Endothelial cell of umbilical vein (primary cell): ENCODE measurements at regions not wholly inside any gene's neighbourhood (a gene's known extent, or its start where the extent isn't known, plus 50 kb on each side); places are given as distances from the start of the nearest gene placed in this dataset.

Experiments
- BruUV-seq: library from RNA; stranded (reverse); fragments of 400-500 nt; replicated peaks from 2 replicates; lab custom pipeline; 2021; lab: Mats Ljungman, UMichigan
- CTCF ChIA-PET: fragments of 300-600, 350-600 bp; sonication (Branson Sonifier 250); formaldehyde crosslinking; loops from one replicate; lab custom pipeline; 2021; ENCODE audit warnings: antibody characterized with exemption, inconsistent platforms; lab: Charles Lee
- POLR2A ChIA-PET: fragments of 300-600, 350-600 bp; sonication (Branson Sonifier 250); formaldehyde crosslinking; loops from one replicate; lab custom pipeline; 2021; ENCODE audit warnings: antibody characterized with exemption, inconsistent platforms; lab: Charles Lee
- DNase-seq: peaks from one replicate; pipeline ENCODE4 v3.0.0-alpha.2; 2011; ENCODE audit warnings: low read depth, low spot score
- FAIRE-seq: peaks from 2 replicates; lab custom pipeline; 2011; peaks lifted over from hg19 to GRCh38; lab: Jason Lieb, UNC
- H2AFZ ChIP-seq: 2 replicates; pipeline ENCODE4 v1.6.0; 2012; ENCODE audit warnings: low read depth, low read length, control low read depth, inconsistent platforms
- H3K27ac ChIP-seq: 2 replicates; pipeline ENCODE4 v1.5.1; 2011; ENCODE audit warnings: low read depth, mild to moderate bottlenecking, control low read depth, low read length, moderate library complexity; ENCODE audit not compliant: insufficient read depth
- H3K27me3 ChIP-seq, 2 experiments: 2 replicates each; pipeline versions ENCODE4 v1.6.0 to v1.6.1; 2011; ENCODE audit warnings: low read length in 2 of 2, mixed read lengths in 1 of 2; ENCODE audit not compliant: control insufficient read depth in 2 of 2, insufficient read depth in 2 of 2
- H3K36me3 ChIP-seq, 2 experiments: 2 replicates in 1 of 2; 3 replicates in 1 of 2; pipeline ENCODE4 v1.5.1; 2011; ENCODE audit warnings: low read length in 2 of 2, mild to moderate bottlenecking in 1 of 2, moderate library complexity in 1 of 2; ENCODE audit not compliant: control insufficient read depth in 2 of 2, insufficient read depth in 2 of 2; ENCODE audit errors: extremely low read depth in 1 of 2
- H3K4me1 ChIP-seq: 3 replicates; pipeline ENCODE4 v1.5.1; 2011; ENCODE audit warnings: mild to moderate bottlenecking, low read length; ENCODE audit not compliant: control insufficient read depth, insufficient read depth; ENCODE audit errors: extremely low read depth
- H3K4me2 ChIP-seq: 2 replicates; pipeline ENCODE4 v1.6.1; 2011; ENCODE audit warnings: low read length, control low read depth, mixed read lengths; ENCODE audit not compliant: insufficient read depth
- H3K4me3 ChIP-seq, 3 experiments: fragments of 200-600 bp in 1 of 3; sonication (generic), shearing (Covaris generic) in 1 of 3; replicated peaks in 1 of 3; 2 replicates each; pipeline ENCODE4 v1.5.1; 2011 to 2016; ENCODE audit warnings: control low read depth in 3 of 3, low read length in 3 of 3, mild to moderate bottlenecking in 2 of 3, inconsistent platforms in 1 of 3, low read depth in 1 of 3, moderate library complexity in 1 of 3; ENCODE audit not compliant: insufficient read depth in 1 of 3
- H3K79me2 ChIP-seq: 2 replicates; pipeline ENCODE4 v1.6.0; 2012; ENCODE audit warnings: low read length, inconsistent platforms; ENCODE audit not compliant: control insufficient read depth, insufficient read depth
- H3K9ac ChIP-seq: replicated peaks from 2 replicates; pipeline ENCODE3; 2011; ENCODE audit warnings: low read length, control low read depth; ENCODE audit not compliant: insufficient read depth; ENCODE audit errors: extremely low read depth
- H3K9me1 ChIP-seq: replicated peaks from 3 replicates; pipeline ENCODE4 v1.6.0; 2011; ENCODE audit warnings: mild to moderate bottlenecking, low read length; ENCODE audit not compliant: control insufficient read depth, insufficient read depth; ENCODE audit errors: extremely low read depth
- H3K9me3 ChIP-seq: replicated peaks from 2 replicates; pipeline ENCODE4 v1.5.1; 2012; ENCODE audit warnings: low read length, inconsistent platforms; ENCODE audit not compliant: control insufficient read depth, insufficient read depth
- H4K20me1 ChIP-seq: replicated peaks from 2 replicates; pipeline ENCODE3; 2011; ENCODE audit warnings: mild to moderate bottlenecking, low read length; ENCODE audit not compliant: control insufficient read depth, insufficient read depth; ENCODE audit errors: extremely low read depth
- EZH2 ChIP-seq: IDR thresholded peaks from 2 replicates; pipeline ENCODE4 v1.6.1; 2012; ENCODE audit warnings: borderline replicate concordance, low read depth, mild to moderate bottlenecking, moderate library complexity, low read length, inconsistent platforms; ENCODE audit not compliant: severe bottlenecking
- FOS ChIP-seq: IDR thresholded peaks from 2 replicates; pipeline ENCODE4 v1.6.1; 2011; ENCODE audit warnings: mild to moderate bottlenecking, low read length, moderate library complexity, borderline replicate concordance; ENCODE audit not compliant: insufficient read depth
- GATA2 ChIP-seq: IDR thresholded peaks from 2 replicates; pipeline ENCODE4 v1.7.0; 2011; ENCODE audit warnings: low read depth, mild to moderate bottlenecking, moderate library complexity, mixed read lengths, low read length; ENCODE audit not compliant: insufficient read length, insufficient read depth
- JUN ChIP-seq: IDR thresholded peaks from 2 replicates; pipeline ENCODE4 v1.6.1; 2011; ENCODE audit warnings: borderline replicate concordance, low read depth; ENCODE audit not compliant: insufficient read length, insufficient read depth
- MYC ChIP-seq: IDR thresholded peaks from one replicate; pipeline ENCODE4 v1.6.1; 2011; ENCODE audit warnings: mild to moderate bottlenecking, low read depth, low read length
- POLR2A ChIP-seq: IDR thresholded peaks from 2 replicates; pipeline ENCODE4 v1.6.1; 2012; ENCODE audit warnings: low read depth, mild to moderate bottlenecking, control low read depth, low read length
- POLR2AphosphoS5 ChIP-seq: IDR thresholded peaks from 2 replicates; pipeline ENCODE4 v1.6.1; 2012; ENCODE audit warnings: low read depth, mild to moderate bottlenecking, control low read depth, low read length, moderate library complexity; ENCODE audit not compliant: insufficient read depth
- dilution Hi-C: fragments of 300-500 bp; cut with MboI; formaldehyde crosslinking; loops from one replicate; pipeline ENCODE4 v1.15.0; 2019; ENCODE audit warnings: low sequenced_read_pairs; ENCODE audit not compliant: extremely low pct_ligation_motif_present
- intact Hi-C: fragments of 100-400 bp; cut with micrococcal nuclease; formaldehyde crosslinking; loops from one replicate; pipeline ENCODE4 v1.10.0; 2022
- TF ChIP-seq, protein P1 (sequence below): IDR thresholded peaks from 2 replicates; pipeline ENCODE4 v1.6.1; 2011; ENCODE audit not compliant: insufficient read depth, insufficient read length
- TF ChIP-seq, protein P2 (sequence below), 2 donors: IDR thresholded peaks; 1 replicate in 1 of 2; 2 replicates in 1 of 2; pipeline ENCODE4 v1.5.1; 2011; ENCODE audit warnings: low read length in 2 of 2, mild to moderate bottlenecking in 2 of 2, moderate library complexity in 2 of 2, control low read depth in 1 of 2, inconsistent platforms in 1 of 2, low read depth in 1 of 2; ENCODE audit not compliant: insufficient read depth in 1 of 2; ENCODE audit errors: extremely low read depth in 1 of 2

DNA sequence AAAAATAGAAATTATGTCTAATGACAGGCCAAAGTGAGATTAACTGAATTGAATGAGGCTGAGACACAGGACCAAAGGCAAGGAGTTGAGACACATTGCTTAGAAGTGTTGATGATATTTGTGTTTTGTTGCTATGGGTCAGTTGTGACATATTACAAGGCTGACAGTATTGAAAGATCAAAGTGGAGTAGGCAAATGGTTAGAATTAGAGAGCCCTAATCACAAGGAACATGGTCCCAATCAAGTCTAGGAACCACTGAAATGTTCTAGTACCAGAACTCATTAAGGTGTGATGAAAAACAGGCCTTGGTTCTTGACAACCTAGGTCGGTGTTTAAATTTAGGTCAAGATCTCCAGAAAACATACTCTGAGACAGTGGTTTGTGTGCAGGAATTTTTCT, 896.3 kb upstream of the HS3ST1 start:
- no peak overlapping the region for H3K27ac ChIP-seq
- H3K36me3 ChIP-seq: no peaks in the 10 kb centered on the region
- no peak overlapping the region for H3K4me2 ChIP-seq
- dilution Hi-C loops: no loop called here
- H3K9me1 ChIP-seq: no peaks in the 10 kb centered on the region
- H3K79me2 ChIP-seq: no peaks in the 10 kb centered on the region
- no peaks in the 10 kb centered on the region for H3K4me1 ChIP-seq
- H3K4me3 ChIP-seq: no peak overlapping the region
- H3K9ac ChIP-seq: no peak overlapping the region
- ChIA-PET CTCF (interaction anchor here (0.6 kb wide), 1 partner anchor 95 kb away, joined by 3 read pairs; no protein-coding TSS in a partner anchor), POLR2A (no interaction called here)
- H4K20me1 ChIP-seq: no peaks in the 10 kb centered on the region
- BruUV-seq: no TSS peak
- H2AFZ ChIP-seq: no peak overlapping the region
- H3K27me3 ChIP-seq: no peaks in the 10 kb centered on the region
- no peak for FAIRE-seq
- TF ChIP-seq, protein P1, sequence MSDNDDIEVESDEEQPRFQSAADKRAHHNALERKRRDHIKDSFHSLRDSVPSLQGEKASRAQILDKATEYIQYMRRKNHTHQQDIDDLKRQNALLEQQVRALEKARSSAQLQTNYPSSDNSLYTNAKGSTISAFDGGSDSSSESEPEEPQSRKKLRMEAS: no peak
- TF ChIP-seq JUN: no peak
- no peak for TF ChIP-seq EZH2
- no peak for TF ChIP-seq POLR2A
- no peak for TF ChIP-seq GATA2
- no peak for TF ChIP-seq POLR2AphosphoS5
- H3K9me3 ChIP-seq: no peaks in the 10 kb centered on the region
- DNase-seq: no peak
- intact Hi-C loops: no loop called here

DNA sequence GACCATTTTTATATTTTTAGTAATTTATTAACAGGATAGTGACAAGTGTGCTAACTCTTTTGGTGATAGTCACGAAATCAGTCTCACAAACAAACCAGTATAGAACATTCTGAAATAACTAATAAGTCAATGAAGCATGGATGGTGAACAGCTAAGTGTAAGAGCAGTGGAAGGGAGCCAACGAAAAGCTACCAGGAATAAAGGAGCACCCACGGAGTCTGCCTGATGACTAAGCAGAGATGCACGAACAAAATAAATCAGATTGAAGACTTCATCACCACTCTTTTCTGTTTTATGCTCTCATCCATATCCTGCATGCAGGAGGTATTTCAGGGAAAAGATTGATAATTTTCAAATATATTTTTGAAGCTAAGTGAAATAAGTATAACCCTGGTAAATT, 891.1 kb upstream of the HS3ST1 start:
- Histone ChIP-seq H3K4me1 (no peaks in the 10 kb centered on the region), H3K27ac (no peak overlapping the region), H4K20me1 (no peaks in the 10 kb centered on the region), H3K9me3 (no peaks in the 10 kb centered on the region), H3K4me2 (no peak overlapping the region), H3K36me3 (no peaks in the 10 kb centered on the region), H3K4me3 (no peak overlapping the region), H3K9ac (no peak overlapping the region), H2AFZ (no peak overlapping the region), H3K79me2 (no peaks in the 10 kb centered on the region), H3K27me3 (no peaks in the 10 kb centered on the region), H3K9me1 (no peaks in the 10 kb centered on the region)
- POLR2A ChIA-PET: no interaction called here
- FAIRE-seq: no peak
- dilution Hi-C loops: no loop called here
- no peak for DNase-seq
- CTCF ChIA-PET: no interaction called here
- TF ChIP-seq, protein P1: no peak
- TF ChIP-seq MYC (no peak), JUN (no peak), FOS (no peak), EZH2 (no peak), POLR2A (no peak), GATA2 (no peak), POLR2AphosphoS5 (no peak)
- TF ChIP-seq, protein P2, sequence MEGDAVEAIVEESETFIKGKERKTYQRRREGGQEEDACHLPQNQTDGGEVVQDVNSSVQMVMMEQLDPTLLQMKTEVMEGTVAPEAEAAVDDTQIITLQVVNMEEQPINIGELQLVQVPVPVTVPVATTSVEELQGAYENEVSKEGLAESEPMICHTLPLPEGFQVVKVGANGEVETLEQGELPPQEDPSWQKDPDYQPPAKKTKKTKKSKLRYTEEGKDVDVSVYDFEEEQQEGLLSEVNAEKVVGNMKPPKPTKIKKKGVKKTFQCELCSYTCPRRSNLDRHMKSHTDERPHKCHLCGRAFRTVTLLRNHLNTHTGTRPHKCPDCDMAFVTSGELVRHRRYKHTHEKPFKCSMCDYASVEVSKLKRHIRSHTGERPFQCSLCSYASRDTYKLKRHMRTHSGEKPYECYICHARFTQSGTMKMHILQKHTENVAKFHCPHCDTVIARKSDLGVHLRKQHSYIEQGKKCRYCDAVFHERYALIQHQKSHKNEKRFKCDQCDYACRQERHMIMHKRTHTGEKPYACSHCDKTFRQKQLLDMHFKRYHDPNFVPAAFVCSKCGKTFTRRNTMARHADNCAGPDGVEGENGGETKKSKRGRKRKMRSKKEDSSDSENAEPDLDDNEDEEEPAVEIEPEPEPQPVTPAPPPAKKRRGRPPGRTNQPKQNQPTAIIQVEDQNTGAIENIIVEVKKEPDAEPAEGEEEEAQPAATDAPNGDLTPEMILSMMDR (IDR thresholded peaks at IDR 0.05; ENCODE audit: extremely low read depth in 1 of 2, insufficient read depth in 1 of 2, low read depth in 1 of 2, low read length in 2 of 2): no peak
- no TSS peak for BruUV-seq
- intact Hi-C loops: no loop called here
